HEK293T (cell line): ENCODE measurements at regions not wholly inside any gene's neighbourhood (a gene's known extent, or its start where the extent isn't known, plus 50 kb on each side); places are given as distances from the start of the nearest gene placed in this dataset.

Experiments
- ARNT ChIP-seq: fragments of 450-650 bp; IDR thresholded peaks from 2 replicates; pipeline ENCODE4 v1.6.1; 2017; ENCODE audit warnings: mild to moderate bottlenecking
- BHLHE40 ChIP-seq: fragments of 450-650 bp; IDR thresholded peaks from 2 replicates; pipeline ENCODE4 v1.6.1; 2016; ENCODE audit warnings: mild to moderate bottlenecking, moderate library complexity, borderline replicate concordance
- CTBP1 ChIP-seq: fragments of 450-650 bp; IDR thresholded peaks from 2 replicates; pipeline ENCODE4 v1.6.1; 2016; ENCODE audit warnings: borderline replicate concordance
- ELF4 ChIP-seq: fragments of 450-650 bp; IDR thresholded peaks from 2 replicates; pipeline ENCODE4 v1.6.1; 2017; ENCODE audit warnings: antibody characterized with exemption
- FOXA1 ChIP-seq: fragments of 450-650 bp; IDR thresholded peaks from 2 replicates; pipeline ENCODE4 v1.6.1; 2016; ENCODE audit warnings: mild to moderate bottlenecking
- FOXK2 ChIP-seq: fragments of 450-650 bp; IDR thresholded peaks from 2 replicates; pipeline ENCODE4 v1.6.1; 2016; ENCODE audit warnings: mild to moderate bottlenecking
- FOXM1 ChIP-seq: fragments of 450-650 bp; IDR thresholded peaks from 2 replicates; pipeline ENCODE4 v1.6.1; 2017; ENCODE audit warnings: mild to moderate bottlenecking, borderline replicate concordance
- HDGF ChIP-seq: fragments of 450-650 bp; IDR thresholded peaks from 2 replicates; pipeline ENCODE4 v1.6.1; 2017; ENCODE audit warnings: antibody characterized with exemption, borderline replicate concordance
- NFRKB ChIP-seq: fragments of 450-650 bp; IDR thresholded peaks from 2 replicates; pipeline ENCODE4 v1.6.1; 2016; ENCODE audit warnings: mild to moderate bottlenecking, moderate library complexity
- PKNOX1 ChIP-seq: fragments of 450-650 bp; IDR thresholded peaks from 2 replicates; pipeline ENCODE4 v1.6.1; 2016
- SP1 ChIP-seq: fragments of 450-650 bp; IDR thresholded peaks from 2 replicates; pipeline ENCODE4 v1.6.1; 2017
- SUZ12 ChIP-seq: fragments of 450-650 bp; IDR thresholded peaks from 2 replicates; pipeline ENCODE4 v1.6.1; 2016; ENCODE audit warnings: mild to moderate bottlenecking
- TARDBP ChIP-seq: fragments of 450-650 bp; IDR thresholded peaks from 2 replicates; pipeline ENCODE4 v1.6.1; 2016
- ZNF384 ChIP-seq: fragments of 450-650 bp; IDR thresholded peaks from 2 replicates; pipeline ENCODE4 v1.6.1; 2016

GRCh38 chr11:44434191-44434590 is 124.3 kb upstream of the ALX4 start:
- TF ChIP-seq FOXK2 (no peak), SUZ12 (no peak), ELF4 (no peak), NFRKB (no peak), SP1 (no peak), FOXA1 (no peak), ZNF384 (no peak), BHLHE40 (no peak), TARDBP (no peak), ARNT (no peak), FOXM1 (no peak), CTBP1 (no peak), PKNOX1 (no peak), HDGF (no peak)
